NCI-H2081 (cell line): ENCODE measurements at regions not wholly inside any gene's neighbourhood (a gene's known extent, or its start where the extent isn't known, plus 50 kb on each side); places are given as distances from the start of the nearest gene placed in this dataset.

Source experiments
- DNase-seq, 2 experiments: peaks; one replicate each; lab custom pipeline; 2025; lab: John Stamatoyannopoulos, UW

- no peak for DNase-seq
These were observed 79.1 kb downstream of the INHBB start for GRCh38 chr2:120425014-120425413.

- DNase-seq = no peak
These were observed 82.8 kb downstream of the INHBB start for GRCh38 chr2:120428748-120429147.

GRCh38 chr2:120429586-120430500 lies 83.9 kb downstream of the INHBB start:
- no peak for DNase-seq

- no peak for DNase-seq
These were observed 84.5 kb downstream of the INHBB start for GRCh38 chr2:120430501-120430830.

GRCh38 chr2:120430957-120431356 lies 85.0 kb downstream of the INHBB start:
- no peak for DNase-seq

GRCh38 chr2:120431386-120432292 lies 85.7 kb downstream of the INHBB start:
- no peak for DNase-seq

GRCh38 chr2:120432293-120432975 lies 86.5 kb downstream of the INHBB start:
- no peak for DNase-seq

- DNase-seq = no peak
These were observed 87.3 kb downstream of the INHBB start for GRCh38 chr2:120432976-120433815.

- DNase-seq = no peak
These were observed 87.9 kb downstream of the INHBB start for GRCh38 chr2:120433816-120434290.

- DNase-seq = no peak
These were observed 88.8 kb downstream of the INHBB start for GRCh38 chr2:120434492-120435308.

GRCh38 chr2:120435671-120436459 lies 89.9 kb downstream of the INHBB start:
- no peak for DNase-seq

GRCh38 chr2:120436460-120436739 lies 90.5 kb downstream of the INHBB start:
- no peak for DNase-seq

- peak; percentile 29 to 51 for DNase-seq
These were observed 91.1 kb downstream of the INHBB start for GRCh38 chr2:120436885-120437603.

GRCh38 chr2:120437604-120438000 lies 91.7 kb downstream of the INHBB start:
- DNase-seq = no peak

- DNase-seq = no peak
These were observed 92.5 kb downstream of the INHBB start for GRCh38 chr2:120438301-120439066.

- DNase-seq = no peak
These were observed 93.1 kb downstream of the INHBB start for GRCh38 chr2:120439067-120439368.

- DNase-seq = no peak
These were observed 93.9 kb downstream of the INHBB start for GRCh38 chr2:120439637-120440384.
